ENCODE measurements at regions not wholly inside any gene's neighbourhood (a gene's known extent, or its start where the extent isn't known, plus 50 kb on each side); places are given as distances from the start of the nearest gene placed in this dataset.
A peak's percentile ranks its signal among the peaks of the same experiment; 100 is the strongest.

DNA sequence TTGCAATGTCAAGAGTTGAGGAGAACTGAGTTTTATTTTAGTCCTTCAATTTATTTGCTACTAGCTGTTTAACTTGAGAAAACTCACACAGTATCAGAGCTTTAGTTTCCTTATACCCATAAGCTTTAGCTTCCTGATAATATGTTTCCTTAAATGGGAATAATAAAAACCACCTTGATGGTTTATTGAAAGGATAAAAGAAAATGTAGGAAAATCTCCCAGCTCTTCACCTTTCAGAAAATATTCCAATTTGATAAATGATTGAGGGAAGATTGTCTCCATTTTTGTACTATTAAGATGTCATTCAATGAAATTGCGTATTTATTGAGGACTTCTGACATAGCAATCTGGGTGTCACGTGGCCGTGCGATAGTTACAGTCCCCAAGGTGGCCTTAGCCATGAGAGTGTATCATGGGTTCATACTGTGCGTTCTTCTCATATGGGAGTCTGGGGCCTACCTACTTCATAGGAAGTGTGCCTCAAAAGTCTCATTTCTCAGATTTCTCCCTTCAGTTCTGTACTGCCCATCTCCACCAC is 296.3 kb upstream of the BMP2 start:
- no peak for DNase-seq
- no peaks in the 10 kb centered on the region for H3K4me1 ChIP-seq
- intact Hi-C loops (cut with DNase I), result no loop called here
- H3K27me3 ChIP-seq, result no peaks in the 10 kb centered on the region
- no peak overlapping the region for H3K27ac ChIP-seq
- no peaks in the 10 kb centered on the region for H3K9me3 ChIP-seq
- no peaks in the 10 kb centered on the region for H3K36me3 ChIP-seq
- no peak for ATAC-seq
- TF ChIP-seq, protein P1, sequence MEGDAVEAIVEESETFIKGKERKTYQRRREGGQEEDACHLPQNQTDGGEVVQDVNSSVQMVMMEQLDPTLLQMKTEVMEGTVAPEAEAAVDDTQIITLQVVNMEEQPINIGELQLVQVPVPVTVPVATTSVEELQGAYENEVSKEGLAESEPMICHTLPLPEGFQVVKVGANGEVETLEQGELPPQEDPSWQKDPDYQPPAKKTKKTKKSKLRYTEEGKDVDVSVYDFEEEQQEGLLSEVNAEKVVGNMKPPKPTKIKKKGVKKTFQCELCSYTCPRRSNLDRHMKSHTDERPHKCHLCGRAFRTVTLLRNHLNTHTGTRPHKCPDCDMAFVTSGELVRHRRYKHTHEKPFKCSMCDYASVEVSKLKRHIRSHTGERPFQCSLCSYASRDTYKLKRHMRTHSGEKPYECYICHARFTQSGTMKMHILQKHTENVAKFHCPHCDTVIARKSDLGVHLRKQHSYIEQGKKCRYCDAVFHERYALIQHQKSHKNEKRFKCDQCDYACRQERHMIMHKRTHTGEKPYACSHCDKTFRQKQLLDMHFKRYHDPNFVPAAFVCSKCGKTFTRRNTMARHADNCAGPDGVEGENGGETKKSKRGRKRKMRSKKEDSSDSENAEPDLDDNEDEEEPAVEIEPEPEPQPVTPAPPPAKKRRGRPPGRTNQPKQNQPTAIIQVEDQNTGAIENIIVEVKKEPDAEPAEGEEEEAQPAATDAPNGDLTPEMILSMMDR (IDR thresholded peaks at IDR 0.05), result no peak
- no peak overlapping the region for H3K4me3 ChIP-seq

DNA sequence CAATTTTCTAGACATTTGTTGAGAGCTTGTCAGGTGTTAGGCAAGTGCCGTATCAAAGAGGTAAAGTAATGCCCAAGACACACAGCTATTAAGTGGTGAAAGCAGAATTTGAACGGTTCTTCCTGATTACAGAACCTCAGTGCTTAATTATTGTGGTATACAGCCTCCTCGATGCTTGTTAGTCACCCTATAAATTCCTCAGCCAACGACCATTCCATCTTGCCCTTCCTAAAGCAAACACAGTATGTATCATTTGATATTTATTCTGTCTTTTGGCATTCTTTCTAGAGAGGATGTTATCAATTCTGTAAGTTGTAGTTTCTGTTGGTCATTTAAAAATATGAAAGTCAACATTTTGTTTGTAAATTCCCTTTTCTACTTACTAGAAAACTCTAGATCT is 297.8 kb upstream of the BMP2 start:
- ATAC-seq, result no peak
- H3K27ac ChIP-seq, result no peak overlapping the region
- H3K4me1 ChIP-seq, result no peaks in the 10 kb centered on the region
- DNase-seq, result no peak
- no peaks in the 10 kb centered on the region for H3K36me3 ChIP-seq
- intact Hi-C loops (cut with DNase I), result no loop called here
- TF ChIP-seq, protein P1 (IDR thresholded peaks at IDR 0.05), result no peak
- no peaks in the 10 kb centered on the region for H3K27me3 ChIP-seq
- no peak overlapping the region for H3K4me3 ChIP-seq
- H3K9me3 ChIP-seq, result no peaks in the 10 kb centered on the region

DNA sequence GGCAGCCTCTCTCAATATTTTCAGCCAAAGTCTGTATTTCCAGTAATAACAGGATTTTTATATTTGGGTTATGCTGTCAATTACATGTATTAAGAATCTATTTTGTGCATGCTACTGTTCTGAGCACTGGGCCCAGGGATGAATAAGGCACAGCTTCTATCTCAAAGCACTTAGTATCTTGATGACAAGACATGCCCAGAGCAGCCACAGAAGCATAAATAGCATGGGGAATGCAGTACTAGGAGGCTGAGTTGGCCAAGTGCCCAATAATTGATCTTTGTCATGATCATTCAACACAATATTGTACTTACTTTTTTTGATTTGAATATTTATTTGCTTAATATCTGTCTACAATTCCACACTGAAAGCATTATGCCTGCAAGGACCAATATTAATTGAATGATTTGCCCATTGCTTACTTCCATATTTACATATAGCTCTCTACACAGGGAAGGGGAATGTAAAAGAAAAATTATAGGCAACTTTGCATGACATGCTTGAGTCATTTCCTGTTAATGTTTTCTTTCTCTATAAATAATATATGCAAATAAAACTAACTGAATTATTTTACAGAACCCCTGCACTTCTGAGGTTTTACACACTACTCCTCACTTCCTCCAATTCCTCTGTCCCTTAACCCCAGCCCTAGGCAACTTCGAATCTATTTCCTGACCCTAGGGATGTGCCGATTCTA is 298.9 kb upstream of the BMP2 start:
- TF ChIP-seq, protein P1 (IDR thresholded peaks at IDR 0.05), result no peak
- Histone ChIP-seq H3K4me1 (no peaks in the 10 kb centered on the region), H3K27me3 (no peaks in the 10 kb centered on the region), H3K36me3 (no peaks in the 10 kb centered on the region), H3K27ac (no peak overlapping the region), H3K9me3 (no peaks in the 10 kb centered on the region), H3K4me3 (no peak overlapping the region)
- no peak for DNase-seq
- intact Hi-C loops (cut with DNase I), result no loop called here
- ATAC-seq, result no peak

DNA sequence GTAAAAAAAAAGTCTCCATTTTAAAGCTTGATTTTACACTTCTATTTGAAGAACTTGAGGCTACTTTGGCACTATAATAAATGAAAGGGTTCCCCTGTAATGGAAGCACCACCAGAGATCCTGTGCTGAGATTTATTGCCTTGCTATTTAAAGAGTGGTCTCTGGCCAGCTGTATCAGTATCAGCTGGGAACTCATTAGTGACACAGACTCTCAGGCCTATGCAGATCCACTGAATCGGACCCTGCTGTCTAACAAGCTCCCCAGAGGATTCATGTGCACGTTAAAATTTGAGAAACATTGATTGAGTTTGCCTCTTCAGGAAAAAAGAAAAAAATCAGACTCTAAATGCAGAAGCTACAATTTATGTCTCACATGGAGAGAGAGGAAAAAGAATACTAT is 299.9 kb upstream of the BMP2 start:
- intact Hi-C loops (cut with DNase I), result no loop called here
- Histone ChIP-seq H3K4me3 (no peak overlapping the region), H3K36me3 (no peaks in the 10 kb centered on the region), H3K27me3 (no peaks in the 10 kb centered on the region), H3K4me1 (no peaks in the 10 kb centered on the region), H3K27ac (no peak overlapping the region), H3K9me3 (no peaks in the 10 kb centered on the region)
- no peak for DNase-seq
- ATAC-seq, result no peak
- TF ChIP-seq, protein P1 (IDR thresholded peaks at IDR 0.05), result no peak

DNA sequence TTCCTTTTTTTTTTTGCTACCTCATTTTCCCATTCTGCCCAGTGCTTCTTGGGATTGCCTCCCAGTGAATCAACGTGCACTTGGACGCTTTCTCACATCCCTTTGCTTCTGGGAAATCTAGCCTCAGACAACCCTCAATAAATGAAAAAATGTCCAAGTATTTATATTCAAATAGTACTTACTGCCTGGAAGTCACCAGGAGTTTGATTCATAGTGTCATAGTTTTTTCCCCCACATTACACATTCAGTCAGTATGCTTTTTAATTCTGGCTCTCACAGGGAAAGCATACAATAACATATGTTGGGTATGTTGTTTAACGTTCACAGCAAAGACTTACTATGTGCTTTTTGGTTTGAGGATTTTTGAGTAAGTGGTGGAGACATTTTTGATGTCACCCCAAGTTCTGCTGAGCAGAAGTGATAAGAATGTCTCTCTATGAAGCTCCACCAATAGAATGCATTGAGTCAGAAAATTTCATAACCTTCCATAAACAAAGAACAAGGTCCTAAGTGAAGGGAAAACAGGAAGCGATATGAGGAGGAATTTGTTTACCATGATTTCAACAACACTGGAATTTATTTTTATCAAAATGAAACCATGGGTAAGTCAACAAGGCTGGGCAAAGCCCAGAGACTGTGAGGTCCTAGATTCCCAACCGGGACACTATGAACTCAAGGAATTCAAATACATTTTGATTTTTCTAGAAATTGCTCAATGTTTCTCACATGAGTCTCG is 301.2 kb upstream of the BMP2 start:
- Histone ChIP-seq H3K27me3 (no peaks in the 10 kb centered on the region), H3K36me3 (no peaks in the 10 kb centered on the region), H3K9me3 (no peaks in the 10 kb centered on the region), H3K27ac (no peak overlapping the region), H3K4me1 (no peaks in the 10 kb centered on the region), H3K4me3 (no peak overlapping the region)
- TF ChIP-seq, protein P1 (IDR thresholded peaks at IDR 0.05), result no peak
- intact Hi-C loops (cut with DNase I), result no loop called here
- ATAC-seq (peak; percentile 36), DNase-seq (no peak)

Data from upper lobe of right lung (tissue), 1 donor.